ENCODE measurements at regions not wholly inside any gene's neighbourhood (a gene's known extent, or its start where the extent isn't known, plus 50 kb on each side); places are given as distances from the start of the nearest gene placed in this dataset.

GRCh38 chr16:55179852-55180585 lies 144.0 kb upstream of the IRX6 start:
- DNase-seq (ENCODE audit: low read depth, low spot score) = no peak
- H3K4me3 ChIP-seq (ENCODE audit: low read depth, low read length) = no peak overlapping the region
- TF ChIP-seq, protein P1, sequence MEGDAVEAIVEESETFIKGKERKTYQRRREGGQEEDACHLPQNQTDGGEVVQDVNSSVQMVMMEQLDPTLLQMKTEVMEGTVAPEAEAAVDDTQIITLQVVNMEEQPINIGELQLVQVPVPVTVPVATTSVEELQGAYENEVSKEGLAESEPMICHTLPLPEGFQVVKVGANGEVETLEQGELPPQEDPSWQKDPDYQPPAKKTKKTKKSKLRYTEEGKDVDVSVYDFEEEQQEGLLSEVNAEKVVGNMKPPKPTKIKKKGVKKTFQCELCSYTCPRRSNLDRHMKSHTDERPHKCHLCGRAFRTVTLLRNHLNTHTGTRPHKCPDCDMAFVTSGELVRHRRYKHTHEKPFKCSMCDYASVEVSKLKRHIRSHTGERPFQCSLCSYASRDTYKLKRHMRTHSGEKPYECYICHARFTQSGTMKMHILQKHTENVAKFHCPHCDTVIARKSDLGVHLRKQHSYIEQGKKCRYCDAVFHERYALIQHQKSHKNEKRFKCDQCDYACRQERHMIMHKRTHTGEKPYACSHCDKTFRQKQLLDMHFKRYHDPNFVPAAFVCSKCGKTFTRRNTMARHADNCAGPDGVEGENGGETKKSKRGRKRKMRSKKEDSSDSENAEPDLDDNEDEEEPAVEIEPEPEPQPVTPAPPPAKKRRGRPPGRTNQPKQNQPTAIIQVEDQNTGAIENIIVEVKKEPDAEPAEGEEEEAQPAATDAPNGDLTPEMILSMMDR (IDR thresholded peaks at IDR 0.05; ENCODE audit: low read depth, low read length) = no peak

DNA sequence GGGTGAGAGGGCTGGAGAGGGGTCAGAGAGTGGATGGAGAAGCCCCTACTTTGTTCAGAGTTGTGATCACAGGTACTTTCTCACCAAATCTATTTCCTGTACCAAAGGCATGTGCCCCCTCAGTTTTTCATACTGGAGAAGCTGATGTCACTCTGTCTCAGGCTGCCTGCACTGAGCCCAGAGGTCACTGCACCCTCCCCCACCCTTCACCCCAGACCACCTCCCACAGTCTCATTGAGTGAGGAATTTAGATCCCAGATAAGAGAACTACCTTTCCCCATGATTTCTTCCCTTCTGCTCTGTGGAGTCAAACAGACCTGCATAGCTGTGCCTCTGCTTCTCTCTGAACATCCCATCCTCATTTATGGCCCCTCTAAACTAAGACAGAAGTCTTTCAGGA lies 140.0 kb upstream of the IRX6 start:
- DNase-seq (ENCODE audit: low read depth, low spot score) = no peak
- in situ Hi-C loops (cut with HindIII; ENCODE audit: low sequenced_read_pairs) = no loop called here
- TF ChIP-seq, protein P1 (IDR thresholded peaks at IDR 0.05; ENCODE audit: low read depth, low read length) = no peak
- H3K4me3 ChIP-seq (ENCODE audit: low read depth, low read length) = no peak overlapping the region

More at GRCh38 chr16:55179852-55180585, 144.0 kb upstream of the IRX6 start:
- in situ Hi-C loops (cut with HindIII; ENCODE audit: low sequenced_read_pairs) = no loop called here

- no peak for DNase-seq (ENCODE audit: low read depth, low spot score)
- in situ Hi-C loops (cut with HindIII; ENCODE audit: low sequenced_read_pairs) = no loop called here
- TF ChIP-seq, protein P1 (IDR thresholded peaks at IDR 0.05; ENCODE audit: low read depth, low read length) = no peak
- H3K4me3 ChIP-seq (ENCODE audit: low read depth, low read length) = no peak overlapping the region
Measured at GRCh38 chr16:55184619-55185018, 139.4 kb upstream of the IRX6 start.

DNA sequence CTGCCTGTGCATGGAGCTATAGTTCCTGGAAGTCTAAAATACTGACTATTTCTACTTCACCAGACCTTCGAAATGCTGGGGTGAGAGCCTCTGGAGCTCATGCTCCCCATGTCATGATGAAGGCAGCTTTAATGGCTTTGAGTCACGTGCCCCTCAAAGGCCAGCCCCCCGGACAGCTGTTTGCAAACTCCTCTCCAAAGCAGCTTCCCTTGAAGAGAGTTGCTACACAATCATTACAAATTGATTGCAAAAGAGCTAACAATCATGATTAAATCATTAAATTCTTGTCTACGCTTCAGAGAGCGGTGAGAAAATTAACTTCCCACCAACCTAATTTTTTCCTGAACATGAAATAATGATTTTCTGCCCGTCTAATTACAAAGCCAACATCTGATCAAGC lies 134.8 kb upstream of the IRX6 start:
- in situ Hi-C loops (cut with HindIII; ENCODE audit: low sequenced_read_pairs) = no loop called here
- TF ChIP-seq, protein P1 (IDR thresholded peaks at IDR 0.05; ENCODE audit: low read depth, low read length) = no peak
- no peak overlapping the region for H3K4me3 ChIP-seq (ENCODE audit: low read depth, low read length)
- no peak for DNase-seq (ENCODE audit: low read depth, low spot score)

DNA sequence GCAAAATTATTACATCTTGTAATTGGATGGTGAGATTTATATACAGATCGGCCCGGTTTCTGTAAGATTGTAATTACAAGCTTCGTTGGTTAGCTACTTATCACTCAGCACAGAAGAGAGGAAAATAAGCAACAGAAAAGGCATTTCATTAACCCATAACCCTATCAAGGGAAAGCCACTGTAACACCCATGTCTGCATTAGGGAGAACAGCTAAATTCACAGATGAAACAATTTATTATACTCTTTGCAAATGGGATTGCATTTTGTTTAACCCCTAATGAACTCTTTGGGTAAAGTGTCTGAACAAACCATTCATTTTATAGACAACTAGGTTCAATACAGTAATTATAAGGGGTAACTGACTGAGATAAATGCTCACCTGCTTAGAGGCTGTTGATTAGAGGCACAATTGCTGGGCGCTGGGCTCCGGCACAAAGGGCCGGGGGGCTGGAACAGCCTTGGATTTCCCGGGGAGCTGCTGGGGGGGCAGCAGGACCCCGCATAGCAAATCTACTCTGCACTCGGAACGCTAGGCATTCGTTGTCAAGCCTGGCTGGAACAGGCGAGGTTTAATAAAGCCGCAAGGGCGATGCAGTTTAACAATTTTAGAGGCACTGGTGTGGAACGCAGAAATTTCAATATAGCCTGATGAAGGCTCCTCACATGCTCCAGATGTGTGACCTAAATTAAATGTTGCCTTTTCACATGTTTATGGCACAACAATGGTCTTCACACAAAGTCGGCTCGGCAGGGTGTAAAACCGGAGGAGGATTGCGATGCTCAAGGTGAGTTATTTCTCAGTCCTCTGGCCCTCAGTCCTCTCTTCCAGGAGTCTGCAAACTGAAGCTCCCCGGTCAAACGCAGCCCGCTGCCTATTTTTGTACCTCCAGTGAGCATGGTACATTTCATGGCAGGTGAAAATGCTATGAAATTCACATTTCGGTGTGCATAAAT lies 134.0 kb upstream of the IRX6 start:
- in situ Hi-C loops (cut with HindIII; ENCODE audit: low sequenced_read_pairs) = no loop called here
- DNase-seq (ENCODE audit: low read depth, low spot score) = no peak
- TF ChIP-seq, protein P1 (IDR thresholded peaks at IDR 0.05; ENCODE audit: low read depth, low read length) = no peak
- H3K4me3 ChIP-seq (ENCODE audit: low read depth, low read length) = no peak overlapping the region

GRCh38 chr16:55192734-55193133 lies 131.3 kb upstream of the IRX6 start:
- TF ChIP-seq, protein P1 (IDR thresholded peaks at IDR 0.05; ENCODE audit: low read depth, low read length) = no peak
- DNase-seq (ENCODE audit: low read depth, low spot score) = no peak
- no peak overlapping the region for H3K4me3 ChIP-seq (ENCODE audit: low read depth, low read length)
- in situ Hi-C loops (cut with HindIII; ENCODE audit: low sequenced_read_pairs) = no loop called here
